Tibial nerve (tissue), 3 donors: ENCODE measurements at regions not wholly inside any gene's neighbourhood (a gene's known extent, or its start where the extent isn't known, plus 50 kb on each side); places are given as distances from the start of the nearest gene placed in this dataset.

ENCODE experiments used
- CTCF ChIP-seq, 5 experiments: fragments of 200-600 bp in 3 of 5; fragments of 450-650 bp in 2 of 5; sonication (generic) in 3 of 5; IDR thresholded peaks; one replicate each; pipeline ENCODE4 v1.5.1; 2016 to 2019; ENCODE audit warnings: antibody characterized with exemption in 5 of 5, mild to moderate bottlenecking in 3 of 5, moderate library complexity in 2 of 5
- POLR2A ChIP-seq, 2 donors: fragments of 450-650 bp; IDR thresholded peaks; one replicate each; pipeline ENCODE4 v1.6.1; 2017; ENCODE audit warnings: antibody characterized with exemption in 2 of 2, mild to moderate bottlenecking in 2 of 2, moderate library complexity in 2 of 2

GRCh38 chr16:62475573-62475972 is 439.3 kb upstream of the CDH8 start:
- no peak for TF ChIP-seq CTCF (IDR thresholded peaks at IDR 0.05)
- no peak for TF ChIP-seq POLR2A (IDR thresholded peaks at IDR 0.05)
